ENCODE measurements at regions not wholly inside any gene's neighbourhood (a gene's known extent, or its start where the extent isn't known, plus 50 kb on each side); places are given as distances from the start of the nearest gene placed in this dataset.

DNA sequence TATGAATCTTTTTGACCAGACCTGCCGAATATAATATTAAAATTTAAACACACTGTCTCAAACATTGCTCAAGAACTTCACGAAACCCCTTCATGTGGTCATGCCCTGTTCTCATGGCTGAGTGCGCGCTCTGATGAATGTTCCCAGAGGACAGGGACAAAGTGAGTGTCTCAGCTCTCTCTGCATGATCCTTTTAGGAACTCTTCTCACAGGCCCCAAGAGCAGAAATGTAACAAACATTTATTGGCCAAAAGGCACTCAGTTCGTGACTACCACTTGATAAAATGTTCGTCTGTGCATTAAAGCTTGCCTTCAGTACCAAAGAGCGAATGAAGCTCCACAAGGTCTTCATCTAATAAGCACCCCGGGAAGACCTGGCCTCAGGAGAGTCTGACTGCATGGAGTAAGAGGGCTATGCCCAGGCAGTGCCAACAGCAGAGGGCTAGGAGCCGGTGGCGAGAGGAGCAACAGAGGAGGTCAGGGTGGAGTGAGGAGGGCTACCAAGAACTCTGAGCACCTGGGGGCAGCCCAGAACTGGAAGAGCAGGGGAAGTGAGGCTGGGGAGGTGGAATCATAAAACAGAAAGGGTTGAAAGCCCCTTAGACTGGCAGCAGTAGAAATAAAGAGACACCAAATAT lies 171.1 kb downstream of the RHOU start (continued):
- no peak for TF ChIP-seq FOXM1 (CRISPR knock-in tag; IDR thresholded peaks at IDR 0.05)

- no peak for FAIRE-seq
- Histone ChIP-seq H3K4me1 (ENCODE audit: insufficient read depth, low read length) (peaks cover 10% of the 10 kb centered on the region; the same call in 1 of the 2 replicates), H3K27me3 (ENCODE audit: control insufficient read depth in 1 of 2, insufficient read depth in 2 of 2, low read length in 2 of 2) (peaks cover 0 to 3% of the 10 kb centered on the region in 2 experiments; a peak in 2 of 5 replicates), H3K4me2 (ENCODE audit: low read depth, low read length) (no peak overlapping the region), H3K27ac (ENCODE audit: extremely low read length, insufficient read depth, low read length) (no peak overlapping the region), H3K79me2 (ENCODE audit: insufficient read depth, low read length) (no peaks in the 10 kb centered on the region), H3K36me3 (replicated peaks in 1 of 2; ENCODE audit: control insufficient read depth in 1 of 2, insufficient read depth in 2 of 2, low read length in 2 of 2) (no peaks in the 10 kb centered on the region), H3K4me3 (replicated peaks in 1 of 3; ENCODE audit: insufficient read depth in 1 of 3, low read depth in 2 of 3, low read length in 3 of 3) (no peak overlapping the region), H4K20me1 (ENCODE audit: insufficient read depth, low read length) (no peaks in the 10 kb centered on the region), H3K9ac (ENCODE audit: insufficient read depth, low read depth, low read length) (no peak overlapping the region), H3K9me3 (ENCODE audit: low read length) (no peaks in the 10 kb centered on the region), H2AFZ (ENCODE audit: low read length) (no peak overlapping the region)
- TF ChIP-seq ERF (CRISPR knock-in tag; IDR thresholded peaks at IDR 0.05), result no peak
- TF ChIP-seq, protein P1, sequence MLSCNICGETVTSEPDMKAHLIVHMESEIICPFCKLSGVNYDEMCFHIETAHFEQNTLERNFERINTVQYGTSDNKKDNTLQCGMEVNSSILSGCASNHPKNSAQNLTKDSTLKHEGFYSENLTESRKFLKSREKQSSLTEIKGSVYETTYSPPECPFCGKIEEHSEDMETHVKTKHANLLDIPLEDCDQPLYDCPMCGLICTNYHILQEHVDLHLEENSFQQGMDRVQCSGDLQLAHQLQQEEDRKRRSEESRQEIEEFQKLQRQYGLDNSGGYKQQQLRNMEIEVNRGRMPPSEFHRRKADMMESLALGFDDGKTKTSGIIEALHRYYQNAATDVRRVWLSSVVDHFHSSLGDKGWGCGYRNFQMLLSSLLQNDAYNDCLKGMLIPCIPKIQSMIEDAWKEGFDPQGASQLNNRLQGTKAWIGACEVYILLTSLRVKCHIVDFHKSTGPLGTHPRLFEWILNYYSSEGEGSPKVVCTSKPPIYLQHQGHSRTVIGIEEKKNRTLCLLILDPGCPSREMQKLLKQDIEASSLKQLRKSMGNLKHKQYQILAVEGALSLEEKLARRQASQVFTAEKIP (CRISPR knock-in tag; IDR thresholded peaks at IDR 0.05; ENCODE audit: borderline replicate concordance), result no peak
- TF ChIP-seq, protein P2, sequence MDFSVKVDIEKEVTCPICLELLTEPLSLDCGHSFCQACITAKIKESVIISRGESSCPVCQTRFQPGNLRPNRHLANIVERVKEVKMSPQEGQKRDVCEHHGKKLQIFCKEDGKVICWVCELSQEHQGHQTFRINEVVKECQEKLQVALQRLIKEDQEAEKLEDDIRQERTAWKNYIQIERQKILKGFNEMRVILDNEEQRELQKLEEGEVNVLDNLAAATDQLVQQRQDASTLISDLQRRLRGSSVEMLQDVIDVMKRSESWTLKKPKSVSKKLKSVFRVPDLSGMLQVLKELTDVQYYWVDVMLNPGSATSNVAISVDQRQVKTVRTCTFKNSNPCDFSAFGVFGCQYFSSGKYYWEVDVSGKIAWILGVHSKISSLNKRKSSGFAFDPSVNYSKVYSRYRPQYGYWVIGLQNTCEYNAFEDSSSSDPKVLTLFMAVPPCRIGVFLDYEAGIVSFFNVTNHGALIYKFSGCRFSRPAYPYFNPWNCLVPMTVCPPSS (IDR thresholded peaks at IDR 0.05), result no peak
- TF ChIP-seq JUN (CRISPR knock-in tag; IDR thresholded peaks at IDR 0.05), result no peak
- CTCF ChIA-PET (ENCODE audit: low intra/inter-chr PET ratio, low total read pairs), result no interaction called here
- intact Hi-C loops (cut with micrococcal nuclease; ENCODE audit: unreplicated experiment) (no loop called here), in situ Hi-C loops (cut with HindIII; ENCODE audit: extremely low pct_ligation_motif_present, low pct_unique_long_range_greater_than_20kb) (no loop called here)
- BruUV-seq (replicated peaks), result no TSS peak
- POLR2A ChIA-PET, result no interaction called here
- WGBS (ENCODE audit: low lambda C conversion rate), result 59% methylated on average over 14 of the region's 14 CpGs
- no peak for ATAC-seq
- no peak for DNase-seq (ENCODE audit: low spot score)
Observed at GRCh38 chr1:228911225-228912210, 176.2 kb downstream of the RHOU start.

All from HepG2 (cell line).